ENCODE measurements at regions not wholly inside any gene's neighbourhood (a gene's known extent, or its start where the extent isn't known, plus 50 kb on each side); places are given as distances from the start of the nearest gene placed in this dataset.
"Not testable (repeated sequence)": the region's sequence is repeated elsewhere in the genome, so short reads cannot be mapped to it uniquely, and the experiment has no call there.

- not testable (repeated sequence) for ATAC-seq; H3K27ac Mint-ChIP-seq; H3K36me3 ChIP-seq (ENCODE audit: insufficient read depth); H3K4me3 ChIP-seq; H3K27me3 ChIP-seq (ENCODE audit: insufficient read depth); H3K79me2 ChIP-seq (replicated peaks; ENCODE audit: insufficient read depth); H3K36me3 Mint-ChIP-seq (ENCODE audit: low read depth); DNase-seq (ENCODE audit: low spot score); H2AFZ ChIP-seq; H3K27me3 Mint-ChIP-seq (ENCODE audit: insufficient read depth, low read depth, poor library complexity); H3K4me1 Mint-ChIP-seq; H3F3A ChIP-seq (replicated peaks; ENCODE audit: low read depth); H3K27ac ChIP-seq (ENCODE audit: low read depth); H3K9me2 ChIP-seq (ENCODE audit: insufficient read depth); H3K4me2 ChIP-seq; H3K4me3 Mint-ChIP-seq; H3K9me3 Mint-ChIP-seq; H4K20me1 ChIP-seq (replicated peaks; ENCODE audit: insufficient read depth); H3K4me1 ChIP-seq (ENCODE audit: insufficient read depth)
Observed at GRCh38 chr16:32084656-32085401, 168.3 kb upstream of the TP53TG3D start.

GRCh38 chr16:32085438-32086141 lies 167.5 kb upstream of the TP53TG3D start:
- not testable (repeated sequence) for H3K4me2 ChIP-seq; H3F3A ChIP-seq (replicated peaks; ENCODE audit: low read depth); H3K79me2 ChIP-seq (replicated peaks; ENCODE audit: insufficient read depth); H3K36me3 Mint-ChIP-seq (ENCODE audit: low read depth); H3K9me2 ChIP-seq (ENCODE audit: insufficient read depth); ATAC-seq; H2AFZ ChIP-seq; H3K4me3 Mint-ChIP-seq; H3K4me1 ChIP-seq (ENCODE audit: insufficient read depth); H3K27me3 Mint-ChIP-seq (ENCODE audit: insufficient read depth, low read depth, poor library complexity); H4K20me1 ChIP-seq (replicated peaks; ENCODE audit: insufficient read depth); H3K4me1 Mint-ChIP-seq; DNase-seq (ENCODE audit: low spot score); H3K27ac ChIP-seq (ENCODE audit: low read depth); H3K27ac Mint-ChIP-seq; H3K36me3 ChIP-seq (ENCODE audit: insufficient read depth); H3K4me3 ChIP-seq; H3K27me3 ChIP-seq (ENCODE audit: insufficient read depth); H3K9me3 Mint-ChIP-seq

- not testable (repeated sequence) for H3K4me1 Mint-ChIP-seq; H3K27me3 Mint-ChIP-seq (ENCODE audit: insufficient read depth, low read depth, poor library complexity); H3K36me3 ChIP-seq (ENCODE audit: insufficient read depth); H3K9me2 ChIP-seq (ENCODE audit: insufficient read depth); DNase-seq (ENCODE audit: low spot score); H3K4me2 ChIP-seq; H3K27ac Mint-ChIP-seq; H2AFZ ChIP-seq; H4K20me1 ChIP-seq (replicated peaks; ENCODE audit: insufficient read depth); H3K27ac ChIP-seq (ENCODE audit: low read depth); H3K4me3 Mint-ChIP-seq; H3K27me3 ChIP-seq (ENCODE audit: insufficient read depth); H3K36me3 Mint-ChIP-seq (ENCODE audit: low read depth); H3F3A ChIP-seq (replicated peaks; ENCODE audit: low read depth); H3K4me3 ChIP-seq; ATAC-seq; H3K4me1 ChIP-seq (ENCODE audit: insufficient read depth); H3K79me2 ChIP-seq (replicated peaks; ENCODE audit: insufficient read depth)
- peaks cover 13% of the 10 kb centered on the region; the same call in 2 of the 3 replicates for H3K9me3 Mint-ChIP-seq
Observed at GRCh38 chr16:32115562-32115961, 137.5 kb upstream of the TP53TG3D start.

GRCh38 chr16:32116080-32116479 lies 137.0 kb upstream of the TP53TG3D start:
- H3K27ac Mint-ChIP-seq: no peak overlapping the region
- H3K36me3 ChIP-seq (ENCODE audit: insufficient read depth): no peaks in the 10 kb centered on the region
- no peak overlapping the region for H2AFZ ChIP-seq
- H3K4me3 ChIP-seq: no peak overlapping the region
- H3K4me1 Mint-ChIP-seq: no peaks in the 10 kb centered on the region
- no peak overlapping the region for H3K27ac ChIP-seq (ENCODE audit: low read depth)
- H4K20me1 ChIP-seq (replicated peaks; ENCODE audit: insufficient read depth): no peaks in the 10 kb centered on the region
- no peaks in the 10 kb centered on the region for H3K9me2 ChIP-seq (ENCODE audit: insufficient read depth)
- H3K4me2 ChIP-seq: no peak overlapping the region
- no peaks in the 10 kb centered on the region for H3K4me1 ChIP-seq (ENCODE audit: insufficient read depth)
- no peaks in the 10 kb centered on the region for H3K36me3 Mint-ChIP-seq (ENCODE audit: low read depth)
- ATAC-seq: no peak
- H3K27me3 ChIP-seq (ENCODE audit: insufficient read depth): no peaks in the 10 kb centered on the region
- no peaks in the 10 kb centered on the region for H3K79me2 ChIP-seq (replicated peaks; ENCODE audit: insufficient read depth)
- no peaks in the 10 kb centered on the region for H3F3A ChIP-seq (replicated peaks; ENCODE audit: low read depth)
- H3K4me3 Mint-ChIP-seq: no peak overlapping the region
- no peaks in the 10 kb centered on the region for H3K27me3 Mint-ChIP-seq (ENCODE audit: insufficient read depth, low read depth, poor library complexity)
- H3K9me3 Mint-ChIP-seq: peaks cover 9% of the 10 kb centered on the region; the same call in 2 of the 3 replicates
- no peak for DNase-seq (ENCODE audit: low spot score)
- no peak for TF ChIP-seq CREB1 (CRISPR knock-in tag; IDR thresholded peaks at IDR 0.05; ENCODE audit: low read depth)
- no peak for TF ChIP-seq ZNF331 (CRISPR knock-in tag; IDR thresholded peaks at IDR 0.05; ENCODE audit: low read depth)
- TF ChIP-seq ETS1 (IDR thresholded peaks at IDR 0.05): no peak
- no peak for TF ChIP-seq EZH2 (IDR thresholded peaks at IDR 0.05; ENCODE audit: low read depth, unreplicated experiment)

All from GM23338 (cell line).